GM12892 (cell line): ENCODE measurements at regions not wholly inside any gene's neighbourhood (a gene's known extent, or its start where the extent isn't known, plus 50 kb on each side); places are given as distances from the start of the nearest gene placed in this dataset.

Experiments used
- POLR2A ChIP-seq: IDR thresholded peaks from 2 replicates; pipeline ENCODE4 v1.6.1; 2011; ENCODE audit warnings: low read depth, low read length, control low read depth
- POLR2AphosphoS5 ChIP-seq: IDR thresholded peaks from 2 replicates; pipeline ENCODE4 v1.6.1; 2011; ENCODE audit warnings: low read depth, low read length, control low read depth
- TAF1 ChIP-seq: IDR thresholded peaks from 2 replicates; pipeline ENCODE4 v1.6.1; 2011; ENCODE audit warnings: low read depth, mild to moderate bottlenecking, control low read depth, low read length, borderline replicate concordance

- TF ChIP-seq POLR2AphosphoS5 (no peak), POLR2A (no peak), TAF1 (no peak)
Observed at GRCh38 chr1:199122085-199122484, 483.2 kb downstream of the PTPRC start.
